ENCODE measurements at regions not wholly inside any gene's neighbourhood (a gene's known extent, or its start where the extent isn't known, plus 50 kb on each side); places are given as distances from the start of the nearest gene placed in this dataset.
"Not testable (repeated sequence)": the region's sequence is repeated elsewhere in the genome, so short reads cannot be mapped to it uniquely, and the experiment has no call there.

DNA sequence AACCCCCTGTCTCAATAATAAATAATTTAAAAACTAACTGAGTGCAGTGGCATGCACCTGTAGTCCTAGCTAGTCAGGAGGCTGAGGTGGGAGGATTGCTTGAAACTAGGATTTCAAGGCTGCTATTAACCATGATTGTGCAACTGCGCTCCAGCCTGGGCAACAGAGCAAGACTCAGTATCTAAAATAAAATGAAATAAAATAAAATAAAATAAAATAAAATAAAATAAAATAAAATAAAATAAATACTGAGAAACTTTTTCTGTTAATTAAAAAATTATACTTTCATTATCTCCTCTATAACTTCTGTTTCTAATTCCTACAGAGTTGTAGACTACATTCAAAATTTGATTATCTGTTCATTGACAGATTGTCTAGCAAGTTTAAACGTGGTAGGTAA is 999.4 kb downstream of the ANKRD7 start:
- no peak overlapping the region for H3K4me3 ChIP-seq
- no peak for DNase-seq (ENCODE audit: low read depth, low spot score)
- H3K27ac ChIP-seq: no peak overlapping the region
- H3K36me3 ChIP-seq (ENCODE audit: insufficient read depth, low read length): no peaks in the 10 kb centered on the region
- no peak overlapping the region for H3K9ac ChIP-seq (ENCODE audit: insufficient read length)
- H3K9me3 ChIP-seq (ENCODE audit: low read depth, low read length): no peaks in the 10 kb centered on the region
- TF ChIP-seq POLR2AphosphoS5 (IDR thresholded peaks at IDR 0.05; ENCODE audit: borderline replicate concordance, low read depth, low read length) (no peak), EZH2 (IDR thresholded peaks at IDR 0.05) (no peak), FOXP2 (optimal IDR thresholded peaks at IDR 0.05; ENCODE audit: control extremely low read depth, extremely low read length, insufficient read depth) (no peak)

DNA sequence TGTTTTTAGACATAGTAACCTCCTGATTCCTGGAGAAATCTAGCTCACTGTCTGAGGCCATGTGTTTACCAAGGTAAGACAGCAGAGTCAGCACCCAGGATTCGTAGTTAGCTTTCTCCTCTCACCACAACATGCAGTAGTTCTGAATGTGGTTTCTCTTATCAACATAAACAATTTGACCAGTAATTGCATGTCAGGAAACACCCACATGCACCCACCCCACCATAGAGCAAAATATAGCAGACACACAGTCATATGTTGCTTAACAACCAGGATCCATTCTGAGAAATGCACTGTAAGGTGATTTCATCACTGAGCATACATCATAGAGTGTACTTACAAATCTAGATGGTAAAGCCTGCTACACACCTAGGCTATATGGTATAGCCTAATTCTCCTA is 1004.0 kb downstream of the ANKRD7 start:
- H3K36me3 ChIP-seq (ENCODE audit: insufficient read depth, low read length): no peaks in the 10 kb centered on the region
- no peak overlapping the region for H3K4me3 ChIP-seq
- H3K27ac ChIP-seq: no peak overlapping the region
- no peak for DNase-seq (ENCODE audit: low read depth, low spot score)
- no peak overlapping the region for H3K9ac ChIP-seq (ENCODE audit: insufficient read length)
- H3K9me3 ChIP-seq (ENCODE audit: low read depth, low read length): no peaks in the 10 kb centered on the region
- TF ChIP-seq EZH2 (IDR thresholded peaks at IDR 0.05): no peak
- TF ChIP-seq POLR2AphosphoS5 (IDR thresholded peaks at IDR 0.05; ENCODE audit: borderline replicate concordance, low read depth, low read length): no peak
- no peak for TF ChIP-seq FOXP2 (optimal IDR thresholded peaks at IDR 0.05; ENCODE audit: control extremely low read depth, extremely low read length, insufficient read depth)

DNA sequence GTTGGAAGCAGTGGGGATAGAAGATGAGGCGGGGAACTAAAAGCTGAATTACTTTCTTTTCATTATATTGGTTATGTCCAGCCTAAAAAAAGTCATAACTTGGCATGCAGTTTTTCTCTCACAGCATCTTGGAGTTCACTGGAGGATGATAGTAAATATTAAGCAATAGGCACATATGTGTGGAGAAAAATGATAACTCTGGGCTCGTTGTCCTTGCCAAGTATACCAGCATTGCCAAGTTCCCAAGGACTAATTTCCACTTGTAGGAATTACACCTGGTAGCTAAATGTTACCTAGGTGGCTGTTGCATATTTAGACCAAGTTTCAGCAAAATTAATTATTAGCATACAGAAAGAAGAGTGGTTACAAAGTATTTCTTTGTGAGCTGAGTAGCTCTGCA is 1007.6 kb downstream of the ANKRD7 start:
- H3K36me3 ChIP-seq (ENCODE audit: insufficient read depth, low read length): no peaks in the 10 kb centered on the region
- no peak overlapping the region for H3K9ac ChIP-seq (ENCODE audit: insufficient read length)
- no peaks in the 10 kb centered on the region for H3K9me3 ChIP-seq (ENCODE audit: low read depth, low read length)
- no peak overlapping the region for H3K4me3 ChIP-seq
- H3K27ac ChIP-seq: no peak overlapping the region
- TF ChIP-seq POLR2AphosphoS5 (IDR thresholded peaks at IDR 0.05; ENCODE audit: borderline replicate concordance, low read depth, low read length): no peak
- TF ChIP-seq FOXP2 (optimal IDR thresholded peaks at IDR 0.05; ENCODE audit: control extremely low read depth, extremely low read length, insufficient read depth): no peak
- TF ChIP-seq EZH2 (IDR thresholded peaks at IDR 0.05): no peak
- no peak for DNase-seq (ENCODE audit: low read depth, low spot score)

DNA sequence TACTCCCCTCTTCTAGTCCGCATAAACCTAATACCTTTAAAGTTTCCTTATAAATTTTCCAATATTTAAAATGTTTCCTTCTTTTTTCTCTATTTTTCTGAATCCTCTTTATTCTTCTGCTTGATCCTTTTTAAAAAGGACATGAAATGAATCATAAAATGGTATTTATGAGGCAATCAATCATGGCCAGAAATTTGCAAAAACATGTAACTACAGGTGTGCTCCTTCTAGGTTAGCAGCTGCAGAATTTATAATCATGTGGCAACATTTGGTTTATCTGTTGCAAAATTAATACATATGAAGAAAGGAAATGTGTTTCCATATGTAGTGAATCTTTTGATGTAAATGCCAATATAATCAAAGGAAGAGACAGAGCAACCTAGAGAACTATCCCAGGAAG is 1008.5 kb downstream of the ANKRD7 start:
- Histone ChIP-seq H3K9ac (ENCODE audit: insufficient read length) (no peak overlapping the region), H3K4me3 (no peak overlapping the region), H3K27ac (no peak overlapping the region), H3K36me3 (ENCODE audit: insufficient read depth, low read length) (no peaks in the 10 kb centered on the region), H3K9me3 (ENCODE audit: low read depth, low read length) (no peaks in the 10 kb centered on the region)
- TF ChIP-seq FOXP2 (optimal IDR thresholded peaks at IDR 0.05; ENCODE audit: control extremely low read depth, extremely low read length, insufficient read depth) (no peak), EZH2 (IDR thresholded peaks at IDR 0.05) (no peak), POLR2AphosphoS5 (IDR thresholded peaks at IDR 0.05; ENCODE audit: borderline replicate concordance, low read depth, low read length) (no peak)
- no peak for DNase-seq (ENCODE audit: low read depth, low spot score)

DNA sequence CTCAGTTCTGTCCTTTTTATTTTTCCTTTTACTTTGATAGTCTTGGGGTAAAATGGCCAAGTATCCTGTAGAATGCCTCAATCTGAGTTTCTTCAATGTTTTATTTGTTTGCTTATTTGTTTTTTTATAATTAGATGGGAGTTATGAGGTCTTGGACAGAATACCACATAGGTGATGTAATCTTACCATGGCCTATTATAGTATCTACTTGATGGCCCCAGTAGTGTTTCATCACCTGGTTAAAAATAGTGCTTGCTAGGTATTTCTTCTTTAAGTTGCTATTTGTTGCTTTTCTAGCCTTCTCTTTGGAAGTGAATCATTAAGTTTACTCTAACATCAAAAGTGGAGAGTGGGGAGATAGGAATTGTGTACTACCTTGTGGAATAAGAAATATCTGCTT is 1020.0 kb upstream of the KCND2 start:
- no peak for DNase-seq (ENCODE audit: low read depth, low spot score)
- Histone ChIP-seq H3K27ac (no peak overlapping the region), H3K4me3 (no peak overlapping the region), H3K9me3 (ENCODE audit: low read depth, low read length) (no peaks in the 10 kb centered on the region), H3K9ac (ENCODE audit: insufficient read length) (no peak overlapping the region), H3K36me3 (ENCODE audit: insufficient read depth, low read length) (no peaks in the 10 kb centered on the region)
- TF ChIP-seq FOXP2 (optimal IDR thresholded peaks at IDR 0.05; ENCODE audit: control extremely low read depth, extremely low read length, insufficient read depth): no peak

DNA sequence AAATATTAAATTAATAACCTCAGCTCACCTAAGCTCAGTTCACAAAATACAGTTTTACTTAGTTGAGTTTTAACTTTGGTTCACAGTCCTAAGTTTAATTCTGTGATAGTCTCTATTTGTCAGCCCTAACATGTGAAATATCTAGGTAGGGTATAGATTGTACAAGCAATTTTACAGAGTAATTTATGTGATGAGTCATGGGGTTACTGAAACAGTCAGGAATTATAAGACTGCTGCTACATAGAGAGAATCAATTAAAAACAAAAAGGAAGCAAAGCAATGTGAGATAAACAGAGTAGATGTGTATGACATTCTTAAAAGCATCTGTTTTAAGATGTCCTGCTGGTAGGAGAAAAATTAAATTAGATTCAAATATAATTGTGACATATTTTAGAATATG is 1018.2 kb upstream of the KCND2 start:
- no peak overlapping the region for H3K9ac ChIP-seq (ENCODE audit: insufficient read length)
- H3K36me3 ChIP-seq (ENCODE audit: insufficient read depth, low read length): no peaks in the 10 kb centered on the region
- no peak overlapping the region for H3K4me3 ChIP-seq
- TF ChIP-seq FOXP2 (optimal IDR thresholded peaks at IDR 0.05; ENCODE audit: control extremely low read depth, extremely low read length, insufficient read depth): no peak
- no peak for TF ChIP-seq POLR2AphosphoS5 (IDR thresholded peaks at IDR 0.05; ENCODE audit: borderline replicate concordance, low read depth, low read length)
- TF ChIP-seq EZH2 (IDR thresholded peaks at IDR 0.05): no peak
- no peak overlapping the region for H3K27ac ChIP-seq
- no peaks in the 10 kb centered on the region for H3K9me3 ChIP-seq (ENCODE audit: low read depth, low read length)
- DNase-seq (ENCODE audit: low read depth, low spot score): no peak

DNA sequence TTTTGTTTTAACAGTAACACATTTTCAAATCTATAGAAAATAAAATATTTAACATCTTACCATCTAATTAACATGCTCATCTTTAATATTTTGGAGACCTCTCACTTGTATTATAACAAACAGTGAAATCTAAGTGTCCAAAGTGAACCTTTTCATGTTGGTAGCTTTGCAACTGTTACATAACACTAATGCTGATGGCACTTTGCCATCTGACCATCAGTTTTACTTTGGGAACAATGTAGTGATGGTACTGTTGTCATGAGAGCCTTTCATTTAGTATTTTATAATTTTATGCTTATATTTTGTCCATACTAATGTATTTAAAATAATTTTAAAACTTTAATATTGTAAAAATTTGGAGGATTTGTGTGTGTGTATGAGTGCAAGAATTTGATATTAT is 1017.0 kb upstream of the KCND2 start:
- H3K9me3 ChIP-seq (ENCODE audit: low read depth, low read length): no peaks in the 10 kb centered on the region
- H3K27ac ChIP-seq: no peak overlapping the region
- H3K9ac ChIP-seq (ENCODE audit: insufficient read length): no peak overlapping the region
- no peak for TF ChIP-seq POLR2AphosphoS5 (IDR thresholded peaks at IDR 0.05; ENCODE audit: borderline replicate concordance, low read depth, low read length)
- TF ChIP-seq EZH2 (IDR thresholded peaks at IDR 0.05): no peak
- TF ChIP-seq FOXP2 (optimal IDR thresholded peaks at IDR 0.05; ENCODE audit: control extremely low read depth, extremely low read length, insufficient read depth): no peak
- no peak for DNase-seq (ENCODE audit: low read depth, low spot score)
- H3K36me3 ChIP-seq (ENCODE audit: insufficient read depth, low read length): no peaks in the 10 kb centered on the region
- no peak overlapping the region for H3K4me3 ChIP-seq

DNA sequence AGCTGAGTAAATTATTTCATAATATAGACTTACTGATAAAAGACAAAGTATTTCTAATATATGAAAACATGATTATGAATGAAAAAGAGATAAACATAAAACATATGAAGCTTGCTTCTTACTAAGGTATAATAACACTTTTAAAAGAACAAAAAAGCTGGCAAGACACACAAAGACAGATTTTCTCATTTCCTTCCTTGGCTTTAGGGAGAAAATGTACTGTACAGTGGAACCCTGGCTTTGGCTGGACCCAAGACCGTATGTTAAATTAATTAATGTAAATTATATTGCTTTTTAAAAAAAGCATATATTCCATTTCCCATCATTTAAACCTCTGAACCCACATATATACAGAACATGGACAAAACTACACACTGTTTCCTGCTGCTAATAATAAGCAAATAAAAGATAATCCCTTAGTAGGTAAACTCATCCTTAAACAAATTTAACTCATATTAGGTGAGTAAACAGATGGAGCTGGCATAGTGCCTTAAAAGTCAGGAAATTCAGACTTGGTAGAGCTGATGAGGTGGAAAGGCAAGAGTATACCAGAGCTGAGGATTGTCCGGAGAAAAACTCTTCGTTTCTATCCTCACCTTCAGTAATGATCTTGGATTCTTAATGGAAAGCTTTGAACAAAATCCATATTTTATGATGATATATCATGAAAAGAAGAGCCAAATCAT is 1016.4 kb upstream of the KCND2 start:
- TF ChIP-seq POLR2AphosphoS5 (IDR thresholded peaks at IDR 0.05; ENCODE audit: borderline replicate concordance, low read depth, low read length) (no peak), FOXP2 (optimal IDR thresholded peaks at IDR 0.05; ENCODE audit: control extremely low read depth, extremely low read length, insufficient read depth) (no peak), EZH2 (IDR thresholded peaks at IDR 0.05) (no peak)

DNA sequence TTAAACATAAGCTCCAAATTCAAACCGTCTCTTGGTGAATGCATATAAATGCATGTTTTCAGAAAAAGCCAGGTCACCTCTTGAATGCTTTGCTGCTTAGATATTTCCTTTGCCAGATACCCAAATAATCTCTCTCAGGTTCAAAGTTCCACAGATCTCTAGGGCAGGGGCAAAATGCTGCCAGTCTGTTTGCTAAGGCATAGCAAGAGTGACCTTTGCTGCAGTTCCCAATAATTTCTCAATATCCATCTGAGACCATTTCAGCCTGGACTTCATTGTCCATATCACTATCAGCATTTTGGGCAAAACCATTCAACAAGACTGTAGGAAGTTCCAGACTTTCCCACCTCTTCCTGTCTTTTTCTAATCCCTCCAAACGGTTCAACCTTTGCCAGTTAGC is 1006.2 kb upstream of the KCND2 start:
- not testable (repeated sequence) for H3K9ac ChIP-seq (ENCODE audit: insufficient read length); DNase-seq (ENCODE audit: low read depth, low spot score); H3K4me3 ChIP-seq; H3K36me3 ChIP-seq (ENCODE audit: insufficient read depth, low read length); H3K27ac ChIP-seq; H3K9me3 ChIP-seq (ENCODE audit: low read depth, low read length)

More for the DNA sequence above, 1016.4 kb upstream of the KCND2 start:
- Histone ChIP-seq H3K4me3 (no peak overlapping the region), H3K36me3 (ENCODE audit: insufficient read depth, low read length) (no peaks in the 10 kb centered on the region), H3K9ac (ENCODE audit: insufficient read length) (no peak overlapping the region), H3K27ac (no peak overlapping the region), H3K9me3 (ENCODE audit: low read depth, low read length) (no peaks in the 10 kb centered on the region)
- DNase-seq (ENCODE audit: low read depth, low spot score): no peak
